SK-N-SH (cell line): ENCODE measurements at regions not wholly inside any gene's neighbourhood (a gene's known extent, or its start where the extent isn't known, plus 50 kb on each side); places are given as distances from the start of the nearest gene placed in this dataset.

Experiments used
- CTCF ChIA-PET: fragments of 300-600, 350-600 bp; formaldehyde crosslinking; extraction: SDS; loops from one replicate; lab custom pipeline; 2021; lab: Yijun Ruan, JAX
- POLR2A ChIA-PET: fragments of 350-600 bp; sonication (Branson Sonifier 250); formaldehyde crosslinking; extraction: SDS; loops from one replicate; lab custom pipeline; 2020; ENCODE audit warnings: antibody characterized with exemption, inconsistent platforms; lab: Yijun Ruan, JAX
- DNase-seq: peaks from one replicate; pipeline ENCODE4 v3.0.0; 2012
- H2AFZ ChIP-seq: fragments of 200-600 bp; sonication (generic); 2 replicates; pipeline ENCODE4 v1.8.1; 2016; ENCODE audit warnings: antibody characterized with exemption, mild to moderate bottlenecking, low read depth
- H3F3A ChIP-seq: fragments of 200-600 bp; sonication (generic); replicated peaks from 2 replicates; pipeline ENCODE3; 2016; ENCODE audit warnings: antibody characterized with exemption, mild to moderate bottlenecking; ENCODE audit not compliant: insufficient read depth
- H3K27ac ChIP-seq, 2 experiments: fragments of 200-500 bp in 1 of 2; fragments of 200-600 bp in 1 of 2; sonication (Bioruptor generic) in 1 of 2; sonication (generic), shearing (Covaris generic) in 1 of 2; 2 replicates each; pipeline versions ENCODE4 v1.5.1 to v1.6.1; 2014 to 2016; ENCODE audit warnings: low read depth in 2 of 2, inconsistent platforms in 1 of 2, low read length in 1 of 2, mild to moderate bottlenecking in 1 of 2, mixed read lengths in 1 of 2
- H3K27me3 ChIP-seq: fragments of 200-600 bp; sonication (generic), shearing (Covaris generic); 2 replicates; pipeline ENCODE4 v1.6.1; 2016; ENCODE audit warnings: mixed run types; ENCODE audit not compliant: insufficient read depth
- H3K36me3 ChIP-seq, 2 experiments: fragments of 200-500 bp in 1 of 2; fragments of 200-600 bp in 1 of 2; sonication (Bioruptor generic) in 1 of 2; sonication (generic) in 1 of 2; replicated peaks in 1 of 2; 2 replicates each; pipeline versions ENCODE3 to v1.5.1; 2014 to 2016; ENCODE audit warnings: low read length in 1 of 2, mild to moderate bottlenecking in 1 of 2; ENCODE audit not compliant: insufficient read depth in 2 of 2, control insufficient read depth in 1 of 2
- H3K4me1 ChIP-seq, 2 experiments: fragments of 200-500 bp in 1 of 2; fragments of 200-600 bp in 1 of 2; sonication (Bioruptor generic) in 1 of 2; sonication (generic), shearing (Covaris generic) in 1 of 2; 2 replicates each; pipeline versions ENCODE4 v1.5.1 to v1.6.1; 2014 to 2016; ENCODE audit warnings: low read depth in 1 of 2, low read length in 1 of 2, mixed run types in 1 of 2; ENCODE audit not compliant: insufficient read depth in 2 of 2, control insufficient read depth in 1 of 2
- H3K4me2 ChIP-seq: fragments of 200-600 bp; sonication (generic), shearing (Covaris generic); 2 replicates; pipeline ENCODE4 v1.6.1; 2017; ENCODE audit warnings: mixed run types
- H3K4me3 ChIP-seq, 2 experiments: fragments of 200-500 bp in 1 of 2; fragments of 200-600 bp in 1 of 2; sonication (Bioruptor generic) in 1 of 2; sonication (generic), shearing (Covaris generic) in 1 of 2; 2 replicates each; pipeline versions ENCODE4 v1.5.1 to v1.8.1; 2014 to 2016; ENCODE audit warnings: low read depth in 2 of 2, inconsistent platforms in 1 of 2, low read length in 1 of 2, mild to moderate bottlenecking in 1 of 2, mixed read lengths in 1 of 2, moderate library complexity in 1 of 2
- H3K79me2 ChIP-seq: fragments of 200-600 bp; sonication (generic); 2 replicates; pipeline ENCODE4 v1.8.1; 2017; ENCODE audit warnings: mild to moderate bottlenecking; ENCODE audit not compliant: insufficient read depth
- H3K9ac ChIP-seq: fragments of 200-600 bp; sonication (generic); 2 replicates; pipeline ENCODE4 v1.6.1; 2017; ENCODE audit warnings: mixed run types
- H3K9me2 ChIP-seq: fragments of 200-600 bp; sonication (generic); 2 replicates; pipeline ENCODE4 v1.6.1; 2017; ENCODE audit warnings: mixed run types
- H3K9me3 ChIP-seq: fragments of 200-600 bp; sonication (generic); 2 replicates; pipeline ENCODE4 v1.6.1; 2017; ENCODE audit warnings: mixed run types, mild to moderate bottlenecking, moderate library complexity
- H4K20me1 ChIP-seq: fragments of 200-600 bp; sonication (generic); 2 replicates; pipeline ENCODE4 v1.6.1; 2017; ENCODE audit warnings: mild to moderate bottlenecking, mixed run types; ENCODE audit not compliant: insufficient read depth
- CHD2 ChIP-seq: fragments of 150-350 bp; IDR thresholded peaks from 2 replicates; pipeline ENCODE4 v1.6.1; 2018; ENCODE audit warnings: low read length; ENCODE audit not compliant: partially characterized antibody
- EP300 ChIP-seq, 2 experiments: IDR thresholded peaks; 2 replicates each; pipeline versions ENCODE4 v1.4.0 to v1.6.1; 2012; ENCODE audit warnings: borderline replicate concordance in 1 of 2, low read depth in 1 of 2, low read length in 1 of 2
- FOXJ3 ChIP-seq: sonication (generic); formaldehyde crosslinking; IDR thresholded peaks from 2 replicates; pipeline ENCODE4 v1.5.1; 2020; ENCODE audit warnings: mild to moderate bottlenecking, missing genetic modification reagents
- FOXM1 ChIP-seq: IDR thresholded peaks from 2 replicates; pipeline ENCODE4 v1.4.0; 2012; ENCODE audit warnings: low read depth, mild to moderate bottlenecking
- GATA2 ChIP-seq: sonication (generic); formaldehyde crosslinking; IDR thresholded peaks from 2 replicates; pipeline ENCODE4 v1.5.0; 2020; ENCODE audit warnings: mild to moderate bottlenecking, missing genetic modification reagents
- JUND ChIP-seq: IDR thresholded peaks from 2 replicates; pipeline ENCODE4 v1.4.0; 2012
- NRF1 ChIP-seq: IDR thresholded peaks from 2 replicates; pipeline ENCODE4 v1.6.1; 2012; ENCODE audit warnings: low read depth, mild to moderate bottlenecking, low read length
- RAD21 ChIP-seq: IDR thresholded peaks from 2 replicates; pipeline ENCODE4 v1.6.1; 2012; ENCODE audit warnings: mild to moderate bottlenecking, low read length
- RCOR1 ChIP-seq: fragments of 150-350 bp; IDR thresholded peaks from 2 replicates; pipeline ENCODE4 v1.6.1; 2017; ENCODE audit warnings: antibody characterized with exemption, low read length
- RFX5 ChIP-seq: IDR thresholded peaks from 2 replicates; pipeline ENCODE4 v1.6.1; 2012; ENCODE audit warnings: mild to moderate bottlenecking, improper control_type of control experiment, low read length
- SIN3A ChIP-seq: IDR thresholded peaks from 2 replicates; pipeline ENCODE4 v1.6.1; 2012; ENCODE audit warnings: low read depth, mild to moderate bottlenecking, low read length, moderate library complexity, borderline replicate concordance
- TAF1 ChIP-seq: IDR thresholded peaks from 2 replicates; pipeline ENCODE4 v1.6.1; 2012; ENCODE audit warnings: low read depth, mild to moderate bottlenecking, low read length, moderate library complexity, borderline replicate concordance
- TEAD4 ChIP-seq: IDR thresholded peaks from 2 replicates; pipeline ENCODE4 v1.4.0; 2012; ENCODE audit warnings: mild to moderate bottlenecking, borderline replicate concordance; ENCODE audit not compliant: insufficient read depth
- WGBS: methylation state at CpG from one replicate; pipeline ENCODE4 v1.1.6; 2017; ENCODE audit warnings: low lambda C conversion rate; 5-methylcytosine and 5-hydroxymethylcytosine counted together
- TF ChIP-seq, protein P1 (sequence below): IDR thresholded peaks from 2 replicates; pipeline ENCODE4; 2012
- TF ChIP-seq, protein P2 (sequence below): IDR thresholded peaks from 2 replicates; pipeline ENCODE4 v1.4.0; 2012; ENCODE audit warnings: low read depth, borderline replicate concordance
- TF ChIP-seq, protein P3 (sequence below): fragments of 150-350 bp; IDR thresholded peaks from 2 replicates; pipeline ENCODE4 v1.6.1; 2016; ENCODE audit warnings: mild to moderate bottlenecking, low read depth, low read length

DNA sequence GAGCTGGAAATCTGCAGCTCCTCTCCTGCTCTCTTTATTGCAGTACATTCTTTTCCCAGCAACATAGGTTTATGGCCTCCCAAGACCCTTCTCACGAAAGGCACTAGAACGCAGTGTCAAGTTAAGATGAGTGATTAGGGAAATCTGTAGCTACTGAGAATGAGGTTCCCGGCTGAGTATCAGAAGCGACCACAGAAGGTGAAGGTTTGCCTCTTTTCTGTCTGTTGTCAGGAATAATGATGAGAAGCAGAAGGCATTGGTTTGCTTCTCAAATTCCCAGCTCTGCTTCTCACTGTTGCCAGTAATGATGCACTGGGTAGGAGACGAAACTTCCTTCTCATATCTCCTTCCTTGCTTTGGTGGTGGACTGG is 128.4 kb downstream of the NTMT2 start:
- POLR2A ChIA-PET = no interaction called here
- Histone ChIP-seq H3K27ac (no peak overlapping the region), H3K4me1 (no peaks in the 10 kb centered on the region; a peak in 1 of 4 replicates)
- TF ChIP-seq RFX5 (no peak), RAD21 (no peak), TAF1 (no peak), RCOR1 (no peak), TEAD4 (no peak), NRF1 (no peak), FOXJ3 (CRISPR knock-in tag) (no peak), JUND (no peak), EP300 (IDR thresholded peaks at IDR 0.05; ENCODE audit: borderline replicate concordance in 1 of 2, low read depth in 1 of 2, low read length in 1 of 2) (no peak), CHD2 (no peak), FOXM1 (no peak), SIN3A (no peak), GATA2 (no peak)
- TF ChIP-seq, protein P1, sequence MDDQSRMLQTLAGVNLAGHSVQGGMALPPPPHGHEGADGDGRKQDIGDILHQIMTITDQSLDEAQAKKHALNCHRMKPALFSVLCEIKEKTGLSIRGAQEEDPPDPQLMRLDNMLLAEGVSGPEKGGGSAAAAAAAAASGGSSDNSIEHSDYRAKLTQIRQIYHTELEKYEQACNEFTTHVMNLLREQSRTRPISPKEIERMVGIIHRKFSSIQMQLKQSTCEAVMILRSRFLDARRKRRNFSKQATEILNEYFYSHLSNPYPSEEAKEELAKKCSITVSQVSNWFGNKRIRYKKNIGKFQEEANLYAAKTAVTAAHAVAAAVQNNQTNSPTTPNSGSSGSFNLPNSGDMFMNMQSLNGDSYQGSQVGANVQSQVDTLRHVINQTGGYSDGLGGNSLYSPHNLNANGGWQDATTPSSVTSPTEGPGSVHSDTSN = no peak
- TF ChIP-seq, protein P2, sequence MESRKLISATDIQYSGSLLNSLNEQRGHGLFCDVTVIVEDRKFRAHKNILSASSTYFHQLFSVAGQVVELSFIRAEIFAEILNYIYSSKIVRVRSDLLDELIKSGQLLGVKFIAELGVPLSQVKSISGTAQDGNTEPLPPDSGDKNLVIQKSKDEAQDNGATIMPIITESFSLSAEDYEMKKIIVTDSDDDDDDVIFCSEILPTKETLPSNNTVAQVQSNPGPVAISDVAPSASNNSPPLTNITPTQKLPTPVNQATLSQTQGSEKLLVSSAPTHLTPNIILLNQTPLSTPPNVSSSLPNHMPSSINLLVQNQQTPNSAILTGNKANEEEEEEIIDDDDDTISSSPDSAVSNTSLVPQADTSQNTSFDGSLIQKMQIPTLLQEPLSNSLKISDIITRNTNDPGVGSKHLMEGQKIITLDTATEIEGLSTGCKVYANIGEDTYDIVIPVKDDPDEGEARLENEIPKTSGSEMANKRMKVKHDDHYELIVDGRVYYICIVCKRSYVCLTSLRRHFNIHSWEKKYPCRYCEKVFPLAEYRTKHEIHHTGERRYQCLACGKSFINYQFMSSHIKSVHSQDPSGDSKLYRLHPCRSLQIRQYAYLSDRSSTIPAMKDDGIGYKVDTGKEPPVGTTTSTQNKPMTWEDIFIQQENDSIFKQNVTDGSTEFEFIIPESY = no peak
- TF ChIP-seq, protein P3, sequence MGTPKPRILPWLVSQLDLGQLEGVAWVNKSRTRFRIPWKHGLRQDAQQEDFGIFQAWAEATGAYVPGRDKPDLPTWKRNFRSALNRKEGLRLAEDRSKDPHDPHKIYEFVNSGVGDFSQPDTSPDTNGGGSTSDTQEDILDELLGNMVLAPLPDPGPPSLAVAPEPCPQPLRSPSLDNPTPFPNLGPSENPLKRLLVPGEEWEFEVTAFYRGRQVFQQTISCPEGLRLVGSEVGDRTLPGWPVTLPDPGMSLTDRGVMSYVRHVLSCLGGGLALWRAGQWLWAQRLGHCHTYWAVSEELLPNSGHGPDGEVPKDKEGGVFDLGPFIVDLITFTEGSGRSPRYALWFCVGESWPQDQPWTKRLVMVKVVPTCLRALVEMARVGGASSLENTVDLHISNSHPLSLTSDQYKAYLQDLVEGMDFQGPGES = no peak
- TF ChIP-seq, all 33 proteins: peak for 0
- H3K79me2 ChIP-seq = no peaks in the 10 kb centered on the region
- H3K27me3 ChIP-seq = no peaks in the 10 kb centered on the region
- H3F3A ChIP-seq = no peaks in the 10 kb centered on the region
- WGBS = 17% methylated on average over 5 of the region's 5 CpGs
- no peaks in the 10 kb centered on the region for H3K36me3 ChIP-seq
- H3K9me3 ChIP-seq = no peaks in the 10 kb centered on the region
- no peaks in the 10 kb centered on the region for H3K9me2 ChIP-seq
- H3K9ac ChIP-seq = no peak overlapping the region
- no peak overlapping the region for H3K4me3 ChIP-seq
- no peak overlapping the region for H3K4me2 ChIP-seq
- no peak for DNase-seq
- H4K20me1 ChIP-seq = no peaks in the 10 kb centered on the region
- H2AFZ ChIP-seq = no peak overlapping the region
- CTCF ChIA-PET = no interaction called here
